HG03159 (cell line): ENCODE measurements at regions not wholly inside any gene's neighbourhood (a gene's known extent, or its start where the extent isn't known, plus 50 kb on each side); places are given as distances from the start of the nearest gene placed in this dataset.

Experiments used
- ATAC-seq: cut with Tn5 transposase; IDR thresholded peaks from one replicate; pipeline ENCODE4 v1.9.1; 2021; ENCODE audit warnings: mild to moderate bottlenecking, moderate library complexity; ENCODE audit not compliant: unreplicated experiment

DNA sequence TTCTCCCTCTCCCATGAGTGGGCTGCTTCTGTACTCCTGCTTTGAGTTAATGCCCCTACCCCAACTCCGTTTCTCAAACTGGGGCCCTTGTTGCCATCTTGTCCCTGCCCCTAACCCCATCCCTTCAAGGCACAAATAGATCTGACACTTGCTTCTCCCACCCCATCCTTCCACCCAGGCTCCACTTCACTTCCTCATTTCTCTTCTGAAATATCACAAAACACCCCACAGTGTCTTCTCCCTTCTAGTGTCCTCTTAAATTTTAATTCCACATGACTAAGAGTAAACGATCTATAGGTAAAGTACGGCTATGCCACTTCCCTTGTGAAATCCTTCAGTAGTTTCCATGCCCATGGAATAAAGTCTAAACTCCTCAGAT lies 571.6 kb upstream of the NOX3 start:
- no peak for ATAC-seq

DNA sequence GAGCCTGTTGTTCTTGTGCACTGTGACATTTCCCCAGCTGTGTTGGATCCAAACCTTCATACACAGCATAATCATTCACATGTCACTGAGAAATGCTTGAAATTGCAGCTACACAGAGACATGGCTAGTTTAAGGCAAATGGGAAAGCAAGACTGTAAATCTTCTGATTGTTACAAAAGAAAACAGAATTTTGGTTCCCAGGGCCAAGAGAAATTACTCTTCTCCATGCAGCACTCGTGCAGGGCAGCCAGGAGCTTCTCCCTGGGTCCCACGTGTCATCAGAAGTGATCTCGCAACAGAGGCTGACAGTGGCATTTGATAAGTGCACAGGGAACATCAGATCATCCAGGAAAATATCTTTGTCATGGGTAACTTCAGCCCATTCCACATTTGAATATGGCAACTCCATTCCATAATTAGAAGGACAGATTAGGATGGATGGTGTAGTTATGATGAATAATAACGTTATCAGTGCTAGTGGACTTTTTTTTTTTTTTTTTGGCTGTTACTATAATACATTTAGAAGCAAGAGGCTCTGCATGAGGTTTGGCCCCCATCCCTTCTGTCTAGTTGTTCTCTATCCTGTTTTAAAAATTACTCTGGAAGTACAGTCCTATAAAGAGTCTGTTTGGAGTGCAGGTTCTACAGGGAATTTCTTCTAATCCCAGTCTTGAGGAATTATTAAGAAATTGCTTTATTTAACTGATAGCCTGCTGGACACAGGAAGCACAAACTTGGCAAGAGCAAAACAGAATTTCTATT lies 571.0 kb upstream of the NOX3 start:
- no peak for ATAC-seq

DNA sequence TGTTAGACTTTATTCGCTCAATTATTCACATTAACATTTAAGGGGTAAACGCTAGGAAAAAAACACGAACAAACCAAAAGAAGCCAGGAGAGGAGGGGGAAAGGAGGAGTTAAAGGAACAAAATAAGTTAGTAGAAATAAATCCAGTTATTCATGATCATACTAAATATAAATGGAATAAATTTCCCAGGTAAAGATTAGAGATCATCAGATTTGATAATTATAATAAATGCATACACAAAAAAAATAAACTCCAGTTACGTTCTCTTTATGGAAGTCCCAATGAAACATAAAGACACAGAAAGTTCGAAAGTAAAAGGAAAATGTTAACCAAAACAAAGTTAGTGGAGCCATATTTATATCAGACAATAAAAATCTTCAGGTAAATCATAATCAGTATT lies 568.7 kb upstream of the NOX3 start:
- ATAC-seq: no peak

DNA sequence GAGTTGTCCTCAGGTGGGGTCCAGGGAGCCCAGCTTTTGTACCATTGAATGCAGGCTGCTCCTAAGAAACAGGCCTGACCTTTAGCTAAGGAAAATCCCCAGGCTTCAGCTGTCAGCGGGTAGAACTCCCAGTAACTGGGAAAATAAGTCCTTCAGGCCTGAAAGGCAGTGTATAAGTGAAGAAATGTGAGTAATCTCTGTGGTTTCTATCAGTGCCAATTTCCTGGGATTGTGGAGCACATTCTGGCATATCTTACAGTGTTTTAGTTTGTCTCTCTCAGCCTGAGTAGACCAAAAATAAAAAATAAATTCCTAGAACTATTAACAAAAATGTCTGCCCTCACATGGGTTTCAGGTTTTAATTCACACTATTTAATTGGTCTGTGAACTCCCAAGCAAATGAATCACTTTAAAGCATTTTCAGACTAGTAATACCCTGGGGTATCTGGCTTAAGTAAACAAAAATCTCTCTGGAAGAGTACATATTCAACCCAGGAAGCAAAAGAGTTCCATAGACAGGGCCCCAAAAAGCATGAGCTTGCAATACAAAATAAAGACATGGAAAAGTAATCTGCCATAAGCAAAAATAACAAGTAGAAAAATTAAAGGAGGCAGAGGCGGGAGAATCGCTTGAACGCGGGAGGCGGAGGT lies 566.2 kb upstream of the NOX3 start:
- ATAC-seq: no peak

DNA sequence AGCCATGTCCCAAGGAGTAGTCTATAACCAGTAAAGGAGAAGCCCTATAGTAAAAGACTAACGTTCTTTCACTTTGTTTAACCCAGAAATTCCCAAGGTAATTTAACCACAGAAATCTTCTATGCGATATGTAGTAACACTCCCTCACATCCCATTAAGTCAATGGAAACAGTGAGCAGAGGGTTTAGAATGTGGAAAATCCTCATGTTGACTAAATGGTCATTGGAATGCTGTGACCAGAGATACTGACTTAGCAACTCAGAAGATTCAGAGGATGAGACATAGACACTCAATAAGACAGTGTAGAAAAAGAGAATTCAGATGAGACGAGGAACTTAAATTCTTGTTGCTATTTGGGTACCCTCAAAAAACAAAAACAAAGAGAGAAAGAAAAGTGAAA lies 562.2 kb upstream of the NOX3 start:
- no peak for ATAC-seq

DNA sequence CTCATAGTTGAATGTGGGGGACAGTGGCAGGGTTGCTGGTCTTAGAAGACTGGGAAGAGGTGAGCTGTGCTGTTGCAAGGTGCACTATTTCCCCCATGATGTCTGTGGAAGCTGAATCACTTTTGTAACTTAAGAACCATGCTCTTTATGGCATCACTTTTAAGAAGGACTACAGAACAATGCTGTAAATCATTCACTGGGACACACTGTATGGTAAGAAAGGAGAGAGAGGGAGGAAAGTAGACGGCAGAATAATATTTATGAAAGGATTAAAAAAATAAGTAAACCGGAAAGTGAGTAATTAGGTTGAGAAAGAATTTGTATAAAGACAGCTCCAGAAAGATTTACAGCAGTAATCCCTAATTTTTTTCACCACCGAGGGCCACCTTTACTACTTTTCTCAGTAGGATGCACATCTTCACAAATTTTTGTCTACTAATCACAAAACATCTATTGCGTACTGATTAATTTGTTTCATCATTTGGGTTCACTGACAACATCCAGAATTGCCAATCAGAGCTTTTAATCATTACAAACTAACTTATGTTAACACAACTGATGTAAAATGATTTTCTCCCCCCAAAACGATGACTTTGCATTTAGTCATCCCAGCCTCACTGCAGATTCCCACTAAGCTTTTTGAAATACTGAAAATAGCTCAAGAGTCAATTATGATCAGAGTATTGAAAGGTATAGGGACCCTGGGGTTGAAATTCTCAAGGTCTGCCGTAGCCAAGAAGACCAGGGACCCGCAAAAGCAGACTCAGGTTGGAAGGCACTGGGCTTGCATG lies 560.7 kb upstream of the NOX3 start:
- no peak for ATAC-seq

DNA sequence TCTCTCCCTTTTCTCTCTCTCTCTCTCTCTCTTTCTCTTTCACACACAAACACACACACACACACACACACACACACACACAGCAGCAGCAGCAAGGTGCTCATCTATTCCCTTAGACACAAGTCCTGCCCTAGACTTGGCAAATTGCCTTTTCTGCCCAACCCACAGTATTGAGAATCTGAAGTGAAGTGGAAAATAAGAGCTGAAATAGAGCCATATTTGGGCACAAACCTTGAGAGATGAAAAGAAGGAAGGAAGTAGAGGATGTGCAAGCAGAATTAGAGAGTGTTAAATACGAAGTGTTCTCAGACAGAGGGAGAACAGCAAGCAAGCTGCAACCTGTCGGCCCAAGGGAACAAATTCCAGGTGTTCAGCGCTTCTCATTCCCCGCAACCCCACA lies 557.5 kb upstream of the NOX3 start:
- no peak for ATAC-seq

DNA sequence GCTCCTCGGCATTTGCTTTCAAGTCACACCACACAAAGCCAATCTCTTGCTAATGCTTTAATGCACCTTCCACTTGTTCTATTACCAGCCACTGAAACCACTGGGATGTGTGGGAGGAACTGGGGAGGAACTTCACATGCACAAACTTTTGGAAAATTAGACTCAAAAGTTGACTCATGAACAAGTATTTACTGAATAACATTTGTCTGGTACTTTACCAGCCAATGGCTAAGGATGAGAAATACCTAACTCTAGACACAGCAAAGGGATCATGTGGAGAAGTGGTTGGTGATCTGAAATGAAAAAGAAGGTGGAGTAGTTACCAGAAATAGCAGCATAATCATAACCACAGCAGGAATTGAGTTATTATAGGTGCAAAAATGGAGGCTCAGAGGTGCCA lies 554.0 kb upstream of the NOX3 start:
- no peak for ATAC-seq

DNA sequence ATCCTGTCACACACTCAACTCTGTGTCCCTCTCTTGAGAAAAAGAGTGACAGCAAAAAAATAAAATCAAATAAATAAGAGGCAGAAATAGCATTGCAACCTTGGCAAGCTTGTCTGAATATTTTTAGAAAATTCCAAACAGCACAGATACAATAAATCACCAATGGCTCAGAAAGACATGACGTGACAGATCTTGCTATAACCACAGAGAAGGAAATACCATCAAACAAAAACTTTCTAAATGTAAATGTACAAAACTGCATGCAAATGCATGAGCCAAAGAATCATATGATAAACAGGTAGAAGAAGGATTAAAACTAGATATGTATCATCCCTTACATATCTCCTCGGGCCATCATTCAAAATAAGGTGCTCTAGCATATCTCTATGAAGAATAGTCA lies 549.2 kb upstream of the NOX3 start:
- no peak for ATAC-seq

DNA sequence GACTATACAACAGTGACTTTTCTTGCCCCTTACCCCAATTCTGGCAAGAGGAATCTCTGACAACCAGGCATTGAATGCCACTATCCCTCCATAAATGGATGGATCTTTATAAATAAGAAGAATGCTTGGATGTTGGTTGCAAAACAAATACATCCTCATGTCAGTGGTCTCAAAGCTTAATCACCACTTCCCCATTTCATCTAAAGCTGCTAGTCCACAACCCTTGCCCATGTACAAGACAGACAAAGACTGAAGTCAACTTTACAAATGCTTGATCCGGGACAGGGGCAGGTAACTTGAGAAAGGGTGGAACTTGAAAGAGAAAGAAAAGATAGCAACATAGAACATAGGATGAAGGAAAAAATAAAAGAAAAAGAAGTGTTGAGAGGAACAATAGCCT lies 540.5 kb upstream of the NOX3 start:
- ATAC-seq: no peak

DNA sequence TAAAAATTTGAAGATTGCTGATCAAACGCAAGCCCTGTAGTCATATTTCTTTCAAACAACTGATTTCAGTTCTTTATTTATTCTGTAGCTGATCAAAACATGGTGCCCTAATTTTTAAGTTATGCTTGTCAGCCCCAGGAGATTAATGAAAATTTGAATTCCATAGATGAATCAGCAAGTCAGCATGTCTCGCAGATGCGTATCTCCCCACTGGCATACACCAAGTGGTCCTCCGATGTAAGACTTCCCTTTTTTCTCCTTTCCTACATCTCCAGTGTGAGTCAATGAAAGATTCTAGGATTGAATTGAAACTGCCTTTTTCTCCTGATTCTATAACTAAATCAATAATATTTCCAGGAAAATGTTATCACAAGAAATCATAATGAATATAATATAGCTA lies 539.6 kb upstream of the NOX3 start:
- no peak for ATAC-seq

DNA sequence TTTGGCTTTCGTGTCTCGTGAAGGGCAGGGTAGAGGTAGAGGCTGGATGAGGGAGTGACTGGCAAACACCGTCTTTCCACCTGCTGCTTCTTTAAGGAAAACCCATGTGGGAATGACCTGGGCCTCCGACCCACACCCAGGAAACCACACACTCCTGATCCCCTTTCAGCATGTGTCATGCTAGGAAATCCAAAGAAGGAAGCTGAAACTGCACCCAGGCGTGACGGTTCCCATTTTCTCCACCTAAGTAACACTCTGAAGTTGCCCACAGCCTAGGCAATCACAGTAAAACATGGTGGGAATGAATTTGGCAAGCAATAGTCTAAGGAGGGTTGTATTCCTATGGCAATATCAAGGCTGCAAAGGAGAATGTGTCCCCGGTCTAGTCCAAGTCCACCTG lies 538.4 kb upstream of the NOX3 start:
- ATAC-seq: no peak

DNA sequence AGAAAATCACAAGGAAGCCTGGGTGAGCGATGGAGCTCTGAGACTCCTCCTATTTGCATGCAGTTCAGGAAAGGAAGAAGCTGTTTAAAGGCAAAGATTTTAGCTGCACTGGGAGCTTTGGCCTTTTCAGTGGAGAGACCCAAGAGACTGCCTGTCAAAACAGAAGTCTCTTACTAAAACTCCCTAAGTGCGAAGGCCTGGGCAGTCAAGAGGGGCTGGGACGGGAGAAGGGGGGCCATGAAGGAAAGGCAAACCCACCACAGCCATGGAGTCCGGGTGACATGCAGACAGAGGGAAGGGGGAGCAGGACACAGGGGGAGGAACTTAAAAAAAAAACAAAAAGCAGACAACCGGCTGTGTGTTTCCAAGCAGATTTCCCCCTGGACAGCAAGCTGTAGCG lies 537.6 kb upstream of the NOX3 start:
- no peak for ATAC-seq

DNA sequence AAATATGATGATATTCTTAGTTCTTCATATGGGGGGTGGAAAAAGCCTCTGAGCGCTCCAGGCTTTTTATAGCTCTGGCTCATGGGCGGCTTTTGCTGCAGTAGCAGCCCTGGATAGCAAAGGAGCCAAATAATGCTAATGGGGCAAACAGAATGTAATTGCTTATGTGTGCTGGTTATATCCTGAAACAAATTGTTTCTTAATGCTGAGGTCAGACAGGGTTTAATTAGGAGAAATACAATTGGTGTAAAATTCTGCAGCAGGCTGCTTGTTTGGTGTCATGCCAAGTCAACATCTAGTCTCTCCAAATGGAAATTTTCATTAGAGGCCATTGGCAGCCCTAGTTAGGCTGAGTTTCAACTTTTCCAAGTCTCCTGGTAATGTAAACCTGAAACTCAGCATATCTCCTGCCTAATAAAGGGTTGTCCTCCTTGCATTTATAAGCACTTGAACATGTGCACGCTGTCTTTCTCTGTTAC lies 530.1 kb upstream of the NOX3 start:
- no peak for ATAC-seq

DNA sequence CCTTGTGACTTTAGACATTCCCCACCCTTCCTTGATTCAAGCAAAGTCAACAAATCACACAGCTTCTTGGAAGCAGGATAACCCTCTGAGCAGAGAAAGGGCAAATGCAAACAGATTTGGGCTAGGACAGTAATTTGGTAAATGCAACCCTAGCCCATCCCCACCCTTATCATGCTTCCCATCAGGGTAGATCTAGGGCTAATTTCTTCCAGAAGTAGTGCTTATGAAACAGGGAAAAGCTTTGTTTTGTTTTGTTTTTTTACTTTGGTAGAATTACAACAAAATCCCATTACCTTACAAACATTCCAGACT lies 525.1 kb upstream of the NOX3 start:
- ATAC-seq: no peak

DNA sequence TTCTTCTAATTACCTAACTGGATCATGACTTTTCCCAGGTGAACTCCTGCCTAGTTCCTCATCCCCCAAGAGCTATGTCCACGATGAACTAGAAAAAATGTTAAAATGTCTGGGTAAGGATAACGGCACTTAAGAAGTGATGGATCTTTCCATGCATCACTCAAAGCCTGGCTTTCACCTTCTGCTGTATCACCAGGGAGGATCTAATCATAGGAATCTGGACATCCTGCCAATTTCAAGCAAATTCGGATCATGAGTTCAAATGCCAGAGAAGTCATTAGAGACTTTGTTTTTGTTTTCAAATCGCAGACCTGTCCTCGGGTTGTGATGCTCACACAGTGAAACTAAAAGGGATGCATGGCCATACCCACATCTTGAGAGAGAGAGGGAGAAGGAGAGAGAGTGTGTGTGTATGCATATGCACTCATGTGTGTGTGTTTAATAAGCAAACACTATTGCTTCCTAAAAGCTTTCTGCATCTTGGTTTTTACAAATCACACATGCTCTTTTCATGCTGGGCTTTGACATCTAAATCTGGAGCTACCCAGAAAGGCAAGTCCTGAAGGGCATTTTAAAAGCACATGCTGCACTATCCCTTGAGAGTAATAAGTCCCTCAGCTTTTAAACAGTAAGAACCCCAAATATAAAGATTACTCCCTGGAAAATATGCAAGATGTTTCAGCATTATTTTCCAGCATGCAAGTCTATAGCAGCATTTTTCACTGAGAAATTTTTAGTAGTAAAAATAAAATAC lies 524.6 kb upstream of the NOX3 start:
- ATAC-seq: no peak

DNA sequence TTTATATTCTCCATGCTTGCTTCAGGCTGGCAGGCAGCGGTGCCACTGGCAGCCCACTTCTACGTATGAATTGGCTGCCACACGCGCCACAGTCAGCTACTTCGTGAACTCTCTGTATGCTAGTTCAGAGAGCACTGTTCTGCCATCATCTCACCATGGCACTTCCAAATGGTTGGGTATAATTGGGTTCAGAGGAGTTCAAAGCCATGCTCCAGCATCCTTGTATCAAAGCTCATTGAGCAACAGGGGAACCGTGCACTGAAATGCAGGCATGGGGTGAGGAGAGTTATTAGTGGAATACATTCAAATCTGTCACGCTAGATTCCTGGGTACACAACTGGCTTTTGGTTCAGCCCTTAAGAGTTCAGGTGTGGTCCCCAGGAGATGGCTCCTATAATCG lies 519.9 kb upstream of the NOX3 start:
- ATAC-seq: no peak

DNA sequence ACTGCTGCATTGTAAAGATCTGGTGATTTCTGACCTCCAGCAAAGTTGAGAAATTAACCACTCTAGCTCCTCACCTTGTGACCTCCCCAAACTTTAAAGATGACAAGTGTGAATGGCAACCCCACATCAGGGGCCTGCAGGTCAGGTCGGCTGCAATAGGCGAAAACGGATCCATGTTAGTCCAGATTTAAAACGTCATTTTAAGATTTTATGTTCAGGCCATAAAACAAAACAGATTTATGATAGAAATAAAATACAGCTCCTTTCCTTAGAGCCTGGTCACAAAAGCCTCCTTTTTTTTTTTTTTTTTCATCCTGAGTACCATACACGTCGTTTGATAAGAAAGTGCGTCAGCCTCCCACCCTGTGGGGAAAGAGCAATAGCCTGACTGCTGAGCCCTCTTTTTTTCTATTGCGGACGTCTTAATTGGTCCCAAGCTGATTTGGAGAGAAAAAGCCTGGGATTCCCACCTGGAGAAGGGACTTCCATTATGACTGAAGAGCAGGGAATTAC lies 519.2 kb upstream of the NOX3 start:
- ATAC-seq: no peak

DNA sequence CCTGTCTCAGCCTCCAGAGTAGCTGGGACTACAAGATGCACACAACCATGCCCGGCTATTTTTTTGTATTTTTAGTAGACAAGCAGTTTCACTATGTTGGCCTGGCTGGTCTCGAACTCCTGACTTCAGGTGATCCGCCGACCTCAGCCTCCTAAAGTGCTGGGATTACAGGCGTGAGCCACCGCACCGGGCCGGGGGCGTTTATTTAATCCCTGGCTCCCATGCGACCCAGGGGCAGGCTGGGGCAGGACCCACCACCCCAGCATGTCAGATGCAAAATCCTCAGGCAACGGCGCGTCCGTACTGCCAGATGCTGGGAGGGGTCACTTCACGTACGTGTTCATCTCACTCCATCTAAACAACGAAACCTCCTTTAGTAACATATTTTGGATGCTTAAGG lies 518.7 kb upstream of the NOX3 start:
- ATAC-seq: no peak

DNA sequence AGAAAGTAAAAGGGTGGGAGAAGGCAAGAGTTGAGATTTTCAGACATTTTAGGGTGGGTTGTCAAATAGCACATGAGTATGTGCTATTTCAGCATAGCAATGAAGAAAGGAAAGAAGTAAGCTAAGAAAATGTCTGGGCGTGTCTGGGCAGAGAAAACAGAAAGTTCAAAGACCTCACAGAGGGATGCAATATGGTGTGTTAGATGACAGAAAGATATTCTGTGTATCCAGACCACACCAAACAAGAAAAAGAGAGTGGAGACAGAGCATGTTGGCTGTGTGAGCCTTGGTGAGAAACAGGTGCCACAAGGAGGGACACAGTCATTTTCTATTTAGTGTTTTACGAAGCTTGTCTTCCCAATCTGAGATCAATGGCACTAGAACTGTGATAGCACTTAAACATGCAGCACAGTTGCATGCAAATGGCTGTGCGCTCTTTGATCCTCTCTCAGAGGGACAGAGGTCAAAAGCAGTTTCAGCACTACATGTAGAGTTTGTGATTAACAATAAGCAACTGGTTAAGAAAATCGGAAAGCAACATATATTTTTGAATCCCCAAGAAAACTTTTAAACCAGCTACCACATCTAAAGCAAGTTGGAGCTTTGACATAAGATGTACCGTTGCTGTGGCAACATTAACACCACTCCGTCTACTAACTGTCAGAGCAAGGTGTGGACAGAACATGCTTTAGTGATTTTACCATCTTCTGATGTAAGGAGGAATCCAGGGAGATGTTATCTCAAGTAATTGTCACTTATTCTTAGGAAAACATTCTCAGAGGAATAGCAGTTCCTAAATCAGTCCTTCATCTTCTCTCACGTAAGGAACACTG lies 515.5 kb upstream of the NOX3 start:
- no peak for ATAC-seq
